Skeletal muscle tissue (tissue), 3 donors: ENCODE measurements at regions not wholly inside any gene's neighbourhood (a gene's known extent, or its start where the extent isn't known, plus 50 kb on each side); places are given as distances from the start of the nearest gene placed in this dataset.

Experiments
- H3K27ac ChIP-seq: one replicate; pipeline ENCODE4 v1.7.0; 2013; ENCODE audit warnings: mild to moderate bottlenecking, low read depth, low read length, inconsistent platforms
- H3K27me3 ChIP-seq, 3 donors: one replicate each; pipeline ENCODE4 v1.7.0; 2013; ENCODE audit warnings: low read length in 3 of 3; ENCODE audit not compliant: control insufficient read depth in 3 of 3, insufficient read depth in 3 of 3
- H3K36me3 ChIP-seq, 3 donors: one replicate each; pipeline ENCODE4 v1.7.0; 2013; ENCODE audit warnings: low read length in 3 of 3; ENCODE audit not compliant: control insufficient read depth in 3 of 3, insufficient read depth in 3 of 3
- H3K4me1 ChIP-seq, 3 donors: one replicate each; pipeline ENCODE4 v1.7.0; 2013; ENCODE audit warnings: low read length in 3 of 3, mild to moderate bottlenecking in 3 of 3; ENCODE audit not compliant: control insufficient read depth in 3 of 3, insufficient read depth in 3 of 3
- H3K4me3 ChIP-seq, 3 donors: one replicate each; pipeline ENCODE4 v1.7.0; 2013; ENCODE audit warnings: low read length in 3 of 3
- H3K9ac ChIP-seq, 3 donors: one replicate each; pipeline ENCODE4 v1.7.0; 2013; ENCODE audit warnings: low read length in 3 of 3, mild to moderate bottlenecking in 3 of 3, moderate library complexity in 2 of 3, low read depth in 1 of 3
- H3K9me3 ChIP-seq, 3 donors: one replicate each; pipeline ENCODE4 v1.7.0; 2013; ENCODE audit warnings: low read length in 3 of 3; ENCODE audit not compliant: control insufficient read depth in 3 of 3
- donor health status: Osteomylitis.

DNA sequence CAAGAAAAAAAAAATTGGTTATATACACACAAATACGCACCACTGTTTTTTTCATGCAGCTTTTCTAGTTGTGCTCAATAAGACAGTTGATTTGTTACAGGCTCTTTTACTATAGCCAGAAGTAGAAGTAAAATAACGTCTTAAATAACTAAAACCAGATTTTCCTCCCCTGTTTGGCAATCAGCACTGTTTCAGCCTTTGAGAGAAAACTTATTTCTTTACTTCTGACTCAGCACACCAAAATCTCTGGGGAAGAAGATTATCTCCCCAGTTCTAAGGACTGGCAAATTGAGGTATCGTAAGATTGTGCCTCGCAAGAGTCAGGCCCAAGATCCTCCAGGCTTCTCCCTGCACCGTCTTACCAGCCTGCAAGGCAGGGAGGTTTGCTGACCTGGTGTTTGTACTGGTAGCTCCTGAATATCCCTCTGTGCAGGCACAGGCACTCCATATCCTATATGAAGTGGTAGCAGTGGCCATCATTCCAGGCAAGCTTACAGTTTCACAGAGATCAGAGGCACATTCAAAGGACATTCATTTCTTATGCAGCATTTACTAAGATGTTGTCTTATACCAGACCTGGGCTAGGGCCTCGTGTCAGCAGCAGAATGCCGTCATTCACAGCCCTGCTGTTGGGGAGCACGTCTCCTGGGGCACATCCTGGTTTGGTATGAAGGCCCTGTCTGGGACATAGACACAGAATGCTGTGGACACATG, 268.2 kb downstream of the ZNF536 start:
- Histone ChIP-seq H3K9me3 (no peaks in the 10 kb centered on the region), H3K27me3 (no peaks in the 10 kb centered on the region), H3K36me3 (no peaks in the 10 kb centered on the region), H3K9ac (no peak overlapping the region), H3K4me3 (no peak overlapping the region), H3K27ac (no peak overlapping the region), H3K4me1 (no peaks in the 10 kb centered on the region)

DNA sequence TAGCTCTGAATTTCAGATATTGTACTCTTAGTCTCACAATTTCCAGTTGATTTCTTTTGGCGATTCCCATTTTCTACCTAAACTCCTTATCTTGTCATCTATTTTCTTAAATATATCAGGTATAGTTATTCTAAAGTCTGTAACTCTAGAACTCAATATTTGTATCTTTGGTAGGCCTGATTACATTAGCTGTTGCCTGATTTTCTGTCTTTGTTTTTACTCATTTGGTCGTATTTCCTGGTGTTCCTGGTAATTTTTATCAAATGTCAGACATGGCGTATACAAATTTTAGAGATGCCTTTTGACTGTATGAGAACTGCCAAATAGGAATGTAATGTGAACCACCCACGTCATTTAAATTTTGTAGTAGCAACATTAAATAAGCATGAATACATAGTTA, 266.7 kb downstream of the ZNF536 start:
- Histone ChIP-seq H3K9ac (no peak overlapping the region), H3K27ac (no peak overlapping the region), H3K27me3 (no peaks in the 10 kb centered on the region), H3K9me3 (no peaks in the 10 kb centered on the region), H3K36me3 (no peaks in the 10 kb centered on the region), H3K4me1 (no peaks in the 10 kb centered on the region), H3K4me3 (no peak overlapping the region)

DNA sequence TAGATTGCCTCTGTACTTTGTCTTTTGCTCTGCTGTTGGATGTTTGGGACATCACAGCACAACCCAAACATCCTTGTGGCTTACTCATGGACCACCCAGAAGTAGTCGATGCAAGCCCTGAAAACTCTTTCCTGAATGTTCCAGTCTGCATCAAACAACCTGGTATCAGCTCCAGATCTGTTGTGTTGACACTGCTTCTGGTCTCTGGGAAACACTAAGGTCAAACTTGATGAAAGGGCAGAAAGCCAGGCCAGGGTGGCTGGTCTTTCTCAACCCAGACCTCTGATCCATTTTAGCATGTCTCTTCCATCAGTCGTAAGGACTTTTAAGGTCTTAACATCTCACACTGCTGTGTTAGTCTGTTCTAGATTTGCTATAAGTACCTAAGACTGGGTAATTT, 265.7 kb downstream of the ZNF536 start:
- Histone ChIP-seq H3K27me3 (no peaks in the 10 kb centered on the region), H3K36me3 (no peaks in the 10 kb centered on the region), H3K4me1 (no peaks in the 10 kb centered on the region), H3K4me3 (no peak overlapping the region), H3K27ac (no peak overlapping the region), H3K9me3 (no peaks in the 10 kb centered on the region), H3K9ac (no peak overlapping the region)

DNA sequence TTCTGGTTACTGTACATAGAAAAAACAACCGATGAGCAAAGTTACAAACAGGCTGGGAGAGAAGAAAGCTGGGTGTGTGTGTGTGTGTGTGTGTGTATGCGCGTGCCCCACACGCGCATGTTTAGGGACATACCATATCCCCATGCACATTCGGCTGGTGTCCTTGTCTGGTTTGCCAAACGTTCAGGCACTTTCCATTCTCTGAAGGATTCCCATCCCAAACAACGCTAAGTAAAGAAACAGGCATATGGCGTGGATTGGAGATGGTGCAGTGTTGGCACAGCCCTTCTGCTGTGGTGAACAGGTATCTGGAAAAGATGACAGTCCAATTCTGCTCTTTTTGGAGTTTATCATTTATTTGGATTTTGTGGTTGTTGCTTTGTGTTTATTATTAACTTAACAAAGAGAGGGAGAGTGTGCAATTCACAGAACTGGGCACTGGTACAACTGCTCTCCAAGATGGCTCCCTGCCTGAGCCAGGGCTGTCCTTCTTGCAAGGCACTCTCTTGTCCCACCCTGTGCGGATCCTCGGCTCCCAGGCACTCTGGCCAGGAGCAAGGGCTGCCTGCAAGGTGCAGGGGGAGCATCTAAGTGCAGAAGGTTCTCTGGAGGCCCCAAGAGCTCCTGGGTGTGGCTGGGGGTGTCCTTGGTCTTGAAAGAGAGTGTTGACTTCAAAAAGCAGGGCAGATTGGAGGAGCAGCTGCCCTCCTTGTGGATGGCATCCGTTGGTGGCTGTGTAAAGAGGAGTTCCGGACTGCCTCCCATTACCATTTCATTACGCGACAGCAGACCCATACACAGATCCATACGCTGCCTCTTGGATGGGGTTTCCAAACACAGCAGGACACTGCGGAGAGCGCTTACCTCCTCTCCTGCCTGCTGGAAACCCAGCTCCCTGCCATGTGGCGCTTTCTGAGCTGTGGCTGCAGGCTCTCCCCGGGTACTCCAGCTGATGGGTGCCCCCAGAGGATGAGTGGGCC, 263.1 kb downstream of the ZNF536 start:
- Histone ChIP-seq H3K9ac (no peak overlapping the region), H3K27me3 (no peaks in the 10 kb centered on the region), H3K4me3 (no peak overlapping the region)

DNA sequence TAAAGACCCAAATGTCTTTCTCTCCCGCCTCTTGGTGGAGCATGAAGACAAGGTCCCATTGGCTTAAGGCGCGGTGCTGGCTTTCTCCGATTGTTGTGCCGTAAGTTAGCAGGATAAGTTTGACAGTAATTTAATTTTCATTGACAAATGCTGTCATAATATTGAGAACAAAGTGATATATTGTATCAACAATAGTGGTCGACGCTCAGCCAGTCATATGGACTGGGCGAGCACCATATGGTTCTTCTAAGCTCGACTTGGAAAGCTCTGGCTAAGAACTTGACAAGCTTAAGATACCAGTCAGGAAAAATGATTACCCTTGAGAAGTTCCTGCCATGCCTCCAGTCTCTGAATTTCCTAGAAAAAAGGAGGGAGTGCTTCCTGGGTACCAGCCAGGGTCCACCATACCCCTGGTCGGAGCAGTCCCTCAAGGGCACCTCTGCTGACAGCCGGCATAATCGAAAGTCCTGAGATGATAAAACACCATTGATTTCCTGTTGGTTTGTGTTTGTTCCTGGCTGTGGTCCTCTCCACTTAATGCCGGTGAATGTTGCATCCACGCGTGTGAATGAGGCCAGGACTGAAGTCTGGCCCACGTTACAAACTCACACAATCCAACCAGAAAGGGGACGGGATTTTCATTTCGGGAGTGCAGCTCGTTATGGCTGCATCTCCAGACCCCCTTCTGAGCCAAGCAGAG, 262.1 kb downstream of the ZNF536 start:
- Histone ChIP-seq H3K4me3 (no peak overlapping the region), H3K4me1 (no peaks in the 10 kb centered on the region), H3K27me3 (no peaks in the 10 kb centered on the region), H3K9ac (no peak overlapping the region), H3K36me3 (no peaks in the 10 kb centered on the region), H3K27ac (no peak overlapping the region), H3K9me3 (no peaks in the 10 kb centered on the region)

More for the DNA sequence above, 263.1 kb downstream of the ZNF536 start:
- no peaks in the 10 kb centered on the region for H3K4me1 ChIP-seq
- no peaks in the 10 kb centered on the region for H3K36me3 ChIP-seq
- H3K9me3 ChIP-seq: no peaks in the 10 kb centered on the region
- no peak overlapping the region for H3K27ac ChIP-seq

DNA sequence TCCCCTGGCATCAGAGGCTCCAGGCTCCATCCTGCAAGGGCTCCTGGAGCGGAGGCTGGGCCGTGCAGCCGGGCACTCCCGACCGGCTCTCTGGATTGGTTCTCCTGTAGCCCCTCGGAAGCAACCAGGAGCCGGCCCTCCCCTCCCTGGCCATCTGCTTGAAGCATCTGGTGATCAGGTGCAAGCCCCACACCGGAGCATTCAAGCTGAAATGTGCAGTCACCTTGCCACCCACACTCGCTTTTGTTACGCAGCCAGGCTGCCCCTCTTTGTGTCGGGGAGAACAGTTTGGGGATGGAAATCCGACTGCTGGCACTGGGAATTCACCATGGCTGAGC, 258.8 kb downstream of the ZNF536 start:
- Histone ChIP-seq H3K27ac (no peak overlapping the region), H3K9me3 (no peaks in the 10 kb centered on the region), H3K9ac (no peak overlapping the region), H3K36me3 (no peaks in the 10 kb centered on the region), H3K4me3 (no peak overlapping the region), H3K4me1 (no peaks in the 10 kb centered on the region), H3K27me3 (peaks cover 0 to 8% (median 0%) of the 10 kb centered on the region in 3 donors)

DNA sequence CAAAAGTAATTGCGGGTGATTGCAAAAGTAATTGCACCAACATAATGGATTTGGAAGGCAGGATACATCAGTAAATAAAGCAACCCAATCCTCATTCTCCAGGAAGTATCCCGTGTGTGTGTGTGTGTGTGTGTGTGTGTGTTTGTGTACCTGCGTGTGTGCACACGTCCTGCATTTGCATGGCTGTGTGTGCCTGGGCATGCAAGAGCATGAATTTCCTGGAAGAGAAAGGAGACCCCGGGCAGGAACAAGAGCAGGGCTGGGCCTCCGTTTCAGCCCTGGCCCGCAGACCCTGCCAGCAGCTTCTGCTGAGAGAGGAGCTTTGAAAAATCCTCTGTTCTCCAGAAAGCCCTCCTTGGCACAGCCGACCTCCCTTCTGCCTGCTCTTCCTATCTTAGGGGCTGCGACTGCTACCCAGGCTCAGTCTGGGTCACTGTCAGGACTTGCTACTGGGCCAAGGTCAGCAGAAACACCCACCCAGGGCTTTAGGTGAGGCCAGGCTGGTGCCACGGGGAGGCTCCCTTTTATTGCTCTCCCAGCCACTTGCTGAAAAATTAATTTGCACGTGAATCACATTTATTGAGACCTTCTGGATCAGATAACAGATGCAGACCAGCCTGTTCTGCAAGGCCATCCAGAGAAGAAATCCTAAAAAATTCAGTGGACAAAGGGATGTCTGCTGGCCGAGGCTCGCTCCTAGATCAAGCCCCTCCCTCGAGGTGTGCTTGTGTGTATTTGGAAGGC, 258.3 kb downstream of the ZNF536 start:
- Histone ChIP-seq H3K4me3 (no peak overlapping the region), H3K9ac (no peak overlapping the region), H3K36me3 (no peaks in the 10 kb centered on the region), H3K9me3 (no peaks in the 10 kb centered on the region), H3K27ac (no peak overlapping the region), H3K4me1 (no peaks in the 10 kb centered on the region), H3K27me3 (peaks cover 0 to 11% (median 0%) of the 10 kb centered on the region in 3 donors)

DNA sequence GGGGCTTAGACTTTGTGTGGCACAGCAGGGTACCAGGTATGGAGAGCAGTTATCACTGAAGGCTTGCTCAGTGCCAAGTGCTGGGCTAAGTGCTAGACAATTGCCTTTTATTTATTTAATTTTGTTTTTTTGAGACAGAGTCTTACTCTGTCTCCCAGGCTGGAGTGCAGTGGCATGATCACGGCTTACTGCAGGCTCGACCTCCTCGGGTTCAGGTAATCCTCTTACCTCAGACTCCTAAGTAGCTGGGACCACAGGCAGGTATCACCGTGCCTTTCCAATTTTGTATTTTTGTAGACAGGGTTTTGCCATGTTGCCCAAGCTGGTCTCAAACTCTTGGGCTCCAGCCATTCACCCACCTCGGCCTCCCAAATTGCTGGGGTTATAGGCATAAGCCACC, 256.9 kb downstream of the ZNF536 start:
- H3K36me3 ChIP-seq: no peaks in the 10 kb centered on the region
- H3K4me3 ChIP-seq: no peak overlapping the region
- H3K27me3 ChIP-seq: peaks cover 0 to 11% (median 2%) of the 10 kb centered on the region in 3 donors
- H3K9ac ChIP-seq: no peak overlapping the region
- no peaks in the 10 kb centered on the region for H3K9me3 ChIP-seq
- H3K27ac ChIP-seq: no peak overlapping the region
- H3K4me1 ChIP-seq: no peaks in the 10 kb centered on the region

DNA sequence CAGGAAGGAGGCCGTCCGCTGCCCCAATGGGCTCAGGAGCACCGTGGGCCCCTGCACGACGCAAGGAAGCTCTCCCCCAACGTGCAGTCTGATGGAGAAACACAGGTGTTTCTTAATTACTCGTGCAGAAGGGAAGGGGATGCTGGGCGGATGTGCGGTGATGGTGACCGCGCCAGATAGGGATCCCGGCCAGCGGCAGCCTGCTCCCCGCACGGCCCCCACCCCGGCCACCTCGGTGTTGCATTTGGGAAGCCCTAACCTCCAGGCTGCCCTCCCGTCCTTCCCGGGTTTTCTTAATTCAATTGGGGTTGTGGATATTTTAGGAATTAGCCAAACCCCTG, 254.4 kb downstream of the ZNF536 start:
- Histone ChIP-seq H3K36me3 (no peaks in the 10 kb centered on the region), H3K9me3 (peaks cover 0 to 3% (median 2%) of the 10 kb centered on the region in 3 donors), H3K9ac (no peak overlapping the region), H3K4me3 (no peak overlapping the region), H3K27me3 (peaks cover 0 to 11% (median 2%) of the 10 kb centered on the region in 3 donors), H3K27ac (no peak overlapping the region), H3K4me1 (no peaks in the 10 kb centered on the region)
